MCF 10A (cell line): ENCODE measurements at regions not wholly inside any gene's neighbourhood (a gene's known extent, or its start where the extent isn't known, plus 50 kb on each side); places are given as distances from the start of the nearest gene placed in this dataset.
"Not testable (repeated sequence)": the region's sequence is repeated elsewhere in the genome, so short reads cannot be mapped to it uniquely, and the experiment has no call there.

ENCODE experiments used
- BruUV-seq: library from RNA; stranded (reverse); fragments of 400-500 nt; replicated peaks from 2 replicates; lab custom pipeline; 2021; lab: Mats Ljungman, UMichigan
- CTCF ChIA-PET: fragments of 300-600 bp; sonication (Branson Sonifier 250); formaldehyde crosslinking; extraction: SDS; loops from one replicate; lab custom pipeline; 2021; ENCODE audit warnings: antibody characterized with exemption, inconsistent platforms; lab: Yijun Ruan, JAX
- POLR2A ChIA-PET: fragments of 300-600, 350-650 bp; sonication (Branson Sonifier 250); formaldehyde crosslinking; extraction: SDS; loops from one replicate; lab custom pipeline; 2020; ENCODE audit warnings: antibody characterized with exemption, inconsistent platforms; lab: Yijun Ruan, JAX
- DNase-seq: peaks from one replicate; pipeline ENCODE4 v3.0.0-alpha.2; 2018; ENCODE audit not compliant: unreplicated experiment
- H3K27ac Mint-ChIP-seq: one replicate; pipeline ENCODE4 v1.8.0; 2022; ENCODE audit warnings: mild to moderate bottlenecking, low read depth, mixed read lengths; ENCODE audit not compliant: unreplicated experiment
- H3K27me3 Mint-ChIP-seq: one replicate; pipeline ENCODE4 v1.8.0; 2022; ENCODE audit warnings: mixed read lengths; ENCODE audit not compliant: insufficient read depth, unreplicated experiment
- H3K36me3 Mint-ChIP-seq: one replicate; pipeline ENCODE4 v1.8.0; 2022; ENCODE audit warnings: mild to moderate bottlenecking, moderate library complexity, mixed read lengths; ENCODE audit not compliant: insufficient read depth, unreplicated experiment
- H3K4me1 Mint-ChIP-seq: one replicate; pipeline ENCODE4 v1.8.0; 2022; ENCODE audit warnings: mixed read lengths; ENCODE audit not compliant: insufficient read depth, unreplicated experiment
- H3K4me3 Mint-ChIP-seq: one replicate; pipeline ENCODE4 v1.8.0; 2022; ENCODE audit warnings: mild to moderate bottlenecking, moderate library complexity, mixed read lengths; ENCODE audit not compliant: unreplicated experiment
- H3K9me3 Mint-ChIP-seq: one replicate; pipeline ENCODE4 v1.8.0; 2022; ENCODE audit warnings: mixed read lengths; ENCODE audit not compliant: unreplicated experiment
- intact Hi-C: fragments of 100-400 bp; cut with micrococcal nuclease; formaldehyde crosslinking; loops from 2 replicates; pipeline ENCODE4 v1.14.1; 2022
- TF ChIP-seq, protein P1 (sequence below): fragments of 200-600 bp; IDR thresholded peaks from one replicate; pipeline ENCODE4 v1.8.0; 2022; ENCODE audit warnings: antibody characterized with exemption, mild to moderate bottlenecking; ENCODE audit not compliant: unreplicated experiment

DNA sequence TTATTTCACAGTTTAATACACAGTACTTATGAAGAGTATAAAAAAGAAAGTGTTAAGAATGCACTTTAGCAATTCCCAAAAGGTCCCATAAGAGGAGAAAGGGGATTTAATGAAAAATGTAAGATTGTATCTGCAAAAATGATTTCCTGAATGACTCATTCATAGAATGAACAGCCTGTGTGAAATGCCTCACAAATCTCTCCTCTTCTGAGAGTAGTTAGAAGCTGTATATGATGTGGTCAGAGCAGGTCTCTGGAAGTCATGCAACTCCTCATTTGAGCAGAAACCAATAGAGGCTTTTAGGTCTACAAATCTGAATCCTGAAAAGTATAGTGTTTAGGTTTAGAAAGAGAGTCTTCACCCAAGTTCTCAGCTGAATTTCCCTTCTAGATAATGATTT lies 381.3 kb upstream of the INTU start:
- CTCF ChIA-PET: no interaction called here
- POLR2A ChIA-PET: no interaction called here

DNA sequence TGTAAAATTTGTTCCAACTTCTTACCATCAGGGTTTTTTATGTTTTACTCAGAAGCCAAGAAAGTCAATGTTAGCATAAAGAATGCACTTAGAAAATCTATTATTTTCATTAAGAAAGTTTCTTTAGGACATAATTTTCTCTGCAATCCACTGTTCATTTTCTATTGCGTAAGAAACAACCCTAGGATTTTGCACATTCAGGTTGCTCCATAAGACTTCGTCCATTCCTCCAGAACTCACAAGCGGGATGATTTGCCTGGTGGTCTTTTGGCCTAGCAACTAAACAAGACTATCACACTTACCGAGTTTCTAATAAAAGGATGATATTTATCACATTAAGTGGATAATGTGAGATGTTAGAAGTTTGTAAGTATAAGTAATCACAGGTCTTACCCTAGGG lies 376.3 kb upstream of the INTU start:
- Mint-ChIP-seq H3K36me3 (no peaks in the 10 kb centered on the region), H3K9me3 (peaks cover 15% of the 10 kb centered on the region), H3K27me3 (no peaks in the 10 kb centered on the region), H3K4me1 (peaks cover 5% of the 10 kb centered on the region), H3K4me3 (no peak overlapping the region), H3K27ac (no peak overlapping the region)
- intact Hi-C loops: no loop called here
- TF ChIP-seq, protein P1, sequence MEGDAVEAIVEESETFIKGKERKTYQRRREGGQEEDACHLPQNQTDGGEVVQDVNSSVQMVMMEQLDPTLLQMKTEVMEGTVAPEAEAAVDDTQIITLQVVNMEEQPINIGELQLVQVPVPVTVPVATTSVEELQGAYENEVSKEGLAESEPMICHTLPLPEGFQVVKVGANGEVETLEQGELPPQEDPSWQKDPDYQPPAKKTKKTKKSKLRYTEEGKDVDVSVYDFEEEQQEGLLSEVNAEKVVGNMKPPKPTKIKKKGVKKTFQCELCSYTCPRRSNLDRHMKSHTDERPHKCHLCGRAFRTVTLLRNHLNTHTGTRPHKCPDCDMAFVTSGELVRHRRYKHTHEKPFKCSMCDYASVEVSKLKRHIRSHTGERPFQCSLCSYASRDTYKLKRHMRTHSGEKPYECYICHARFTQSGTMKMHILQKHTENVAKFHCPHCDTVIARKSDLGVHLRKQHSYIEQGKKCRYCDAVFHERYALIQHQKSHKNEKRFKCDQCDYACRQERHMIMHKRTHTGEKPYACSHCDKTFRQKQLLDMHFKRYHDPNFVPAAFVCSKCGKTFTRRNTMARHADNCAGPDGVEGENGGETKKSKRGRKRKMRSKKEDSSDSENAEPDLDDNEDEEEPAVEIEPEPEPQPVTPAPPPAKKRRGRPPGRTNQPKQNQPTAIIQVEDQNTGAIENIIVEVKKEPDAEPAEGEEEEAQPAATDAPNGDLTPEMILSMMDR: no peak
- no TSS peak for BruUV-seq
- no peak for DNase-seq
- CTCF ChIA-PET: no interaction called here
- POLR2A ChIA-PET: no interaction called here

More for the DNA sequence above, 381.3 kb upstream of the INTU start:
- TF ChIP-seq, protein P1: no peak
- no TSS peak for BruUV-seq
- no peaks in the 10 kb centered on the region for H3K9me3 Mint-ChIP-seq
- peak overlapping the region; percentile 6 for H3K27ac Mint-ChIP-seq
- intact Hi-C loops: no loop called here
- H3K27me3 Mint-ChIP-seq: no peaks in the 10 kb centered on the region
- no peaks in the 10 kb centered on the region for H3K36me3 Mint-ChIP-seq
- no peak overlapping the region for H3K4me3 Mint-ChIP-seq
- H3K4me1 Mint-ChIP-seq: peaks cover 21% of the 10 kb centered on the region
- DNase-seq: peak; percentile 6

DNA sequence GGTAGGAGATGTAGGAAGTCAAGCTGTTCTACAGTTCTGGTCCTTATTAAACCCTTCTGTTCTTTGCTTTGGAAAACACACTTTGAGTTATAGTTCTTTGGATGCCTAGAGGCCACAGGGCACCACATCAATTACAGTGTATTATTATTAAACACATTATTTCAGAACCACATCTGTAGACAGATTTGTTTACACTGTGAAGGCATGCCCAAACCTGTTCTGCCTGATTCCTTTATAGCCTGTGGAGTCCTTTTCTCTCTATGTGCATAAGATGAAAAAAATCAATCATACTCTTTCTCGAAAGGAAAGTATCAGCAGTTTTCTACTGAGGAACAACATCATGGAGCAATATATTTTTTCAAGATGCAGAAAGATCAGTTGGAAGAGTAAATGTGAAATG lies 371.3 kb upstream of the INTU start:
- Mint-ChIP-seq H3K4me3 (no peak overlapping the region), H3K27me3 (no peaks in the 10 kb centered on the region), H3K36me3 (no peaks in the 10 kb centered on the region), H3K4me1 (peaks cover 9% of the 10 kb centered on the region), H3K27ac (peak overlapping the region; percentile 88), H3K9me3 (peaks cover 15% of the 10 kb centered on the region)
- intact Hi-C loops: no loop called here
- BruUV-seq: no TSS peak
- ChIA-PET POLR2A (no interaction called here), CTCF (interaction anchor here (0.6 kb wide), 1 partner anchor 190 kb away, joined by 3 read pairs; no protein-coding TSS in a partner anchor)
- TF ChIP-seq, protein P1: no peak
- peak; percentile 16 for DNase-seq

DNA sequence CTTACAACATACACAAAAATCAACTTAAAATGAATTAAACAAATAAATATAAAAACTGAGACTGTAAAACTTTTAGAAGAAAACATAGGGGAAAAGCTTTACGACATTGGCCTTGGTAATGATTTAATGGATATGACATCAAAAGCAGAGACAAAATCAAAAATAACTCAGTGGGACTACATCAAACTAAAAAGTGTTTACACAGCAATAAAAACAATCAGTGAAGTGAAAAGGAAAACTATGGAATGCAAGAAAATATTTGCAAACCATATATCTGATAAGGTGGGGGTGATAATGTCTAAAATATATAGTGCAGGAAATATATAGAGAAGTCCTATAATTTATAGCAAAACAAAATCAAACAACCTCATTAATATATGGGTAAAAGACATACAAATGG lies 364.4 kb upstream of the INTU start:
- BruUV-seq: no TSS peak
- Mint-ChIP-seq H3K27ac (no peak overlapping the region), H3K9me3 (peaks cover 17% of the 10 kb centered on the region), H3K4me1 (no peaks in the 10 kb centered on the region), H3K4me3 (no peak overlapping the region), H3K36me3 (no peaks in the 10 kb centered on the region), H3K27me3 (no peaks in the 10 kb centered on the region)
- TF ChIP-seq, protein P1: no peak
- DNase-seq: no peak
- ChIA-PET CTCF (no interaction called here), POLR2A (no interaction called here)
- intact Hi-C loops: no loop called here

DNA sequence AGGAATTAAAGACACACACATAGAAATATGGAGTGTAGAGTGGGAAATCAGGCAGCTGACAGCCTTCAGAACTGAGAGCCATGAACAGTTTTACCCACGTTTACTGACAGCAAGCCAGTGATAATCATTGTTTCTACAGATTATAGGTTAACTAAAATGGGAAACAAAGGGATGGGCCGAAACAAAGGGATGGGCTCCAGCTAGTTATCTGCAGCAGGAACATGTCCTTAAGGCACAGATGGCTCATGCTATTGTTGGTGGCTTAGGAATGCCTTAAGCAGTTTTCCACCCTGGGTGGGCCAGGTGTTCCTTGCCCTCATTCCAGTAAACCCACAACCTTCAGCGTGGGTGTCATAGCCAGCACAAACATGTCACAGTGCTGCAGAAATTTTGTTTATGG lies 355.7 kb upstream of the INTU start:
- H3K27ac Mint-ChIP-seq, H3K4me1 Mint-ChIP-seq, H3K4me3 Mint-ChIP-seq, H3K36me3 Mint-ChIP-seq, H3K27me3 Mint-ChIP-seq, POLR2A ChIA-PET, intact Hi-C loops, DNase-seq, CTCF ChIA-PET, BruUV-seq: not testable (repeated sequence)
- H3K9me3 Mint-ChIP-seq: peaks cover 21% of the 10 kb centered on the region
